ENCODE measurements at regions not wholly inside any gene's neighbourhood (a gene's known extent, or its start where the extent isn't known, plus 50 kb on each side); places are given as distances from the start of the nearest gene placed in this dataset.

DNA sequence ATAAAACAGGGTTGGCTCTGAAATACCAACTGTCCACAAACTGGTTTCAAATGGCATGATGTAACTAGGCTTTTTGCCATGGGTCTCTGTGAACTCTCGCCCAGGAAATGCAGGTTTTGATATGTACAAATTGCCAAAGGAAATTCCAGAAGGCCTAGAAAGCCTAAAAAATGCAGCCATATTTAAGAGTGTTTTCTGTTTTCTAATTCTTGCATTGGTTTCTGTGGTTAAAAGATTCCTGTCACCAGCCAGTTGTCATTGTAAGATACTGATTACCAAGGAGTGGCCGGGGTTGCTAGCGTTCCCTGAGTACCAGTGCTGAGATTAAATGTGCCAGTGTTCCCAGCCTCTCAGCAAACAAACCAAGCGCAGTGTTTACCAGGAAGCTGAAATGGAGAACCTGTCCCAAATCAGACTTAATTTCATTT lies 53.9 kb upstream of the SORBS2 start:
- Mint-ChIP-seq H3K27ac (no peak overlapping the region), H3K4me3 (no peak overlapping the region), H3K9me3 (ENCODE audit: insufficient read depth) (no peaks in the 10 kb centered on the region), H3K27me3 (peaks cover 14% of the 10 kb centered on the region), H3K4me1 (no peaks in the 10 kb centered on the region)
- 85% methylated on average over 2 of the region's 4 CpGs for WGBS (ENCODE audit: insufficient coverage)
- H2AFZ ChIP-seq (ENCODE audit: insufficient read depth, low read depth, low read length, poor library complexity, severe bottlenecking) = no peak overlapping the region
- CTCF ChIA-PET = no interaction called here
- H3K27me3 ChIP-seq (replicated peaks in 1 of 4; ENCODE audit: control extremely low read depth in 1 of 4, control insufficient read depth in 3 of 4, insufficient read depth in 4 of 4, low read length in 3 of 4) = peaks cover 0 to 9% (median 4%) of the 10 kb centered on the region in 4 experiments
- H3K4me2 ChIP-seq (replicated peaks; ENCODE audit: low read depth, low read length, poor library complexity, severe bottlenecking) = no peak overlapping the region
- H3K4me1 ChIP-seq (ENCODE audit: control insufficient read depth in 2 of 2, insufficient read depth in 2 of 2, low read length in 2 of 2) = no peaks in the 10 kb centered on the region
- no peaks in the 10 kb centered on the region for H3K79me2 ChIP-seq (ENCODE audit: control insufficient read depth, insufficient read depth, low read length)
- DNase-seq (no peak), ATAC-seq (ENCODE audit: low read depth) (no peak)
- H3K9ac ChIP-seq (ENCODE audit: low read length) = no peak overlapping the region
- POLR2A ChIA-PET = no interaction called here
- no peak overlapping the region for H3K27ac ChIP-seq (ENCODE audit: low read length in 2 of 2)
- H4K20me1 ChIP-seq (ENCODE audit: control insufficient read depth, insufficient read depth, low read length, poor library complexity, severe bottlenecking) = no peaks in the 10 kb centered on the region
- H3K4me3 ChIP-seq (ENCODE audit: control extremely low read depth in 1 of 5, extremely low read depth in 1 of 5, insufficient read depth in 1 of 5, low read depth in 2 of 5, low read length in 4 of 5) = no peak overlapping the region
- no peaks in the 10 kb centered on the region for H3K36me3 ChIP-seq (replicated peaks in 1 of 2; ENCODE audit: control extremely low read depth in 1 of 2, control insufficient read depth in 1 of 2, extremely low read depth in 1 of 2, insufficient read depth in 2 of 2, low read length in 1 of 2)
- TF ChIP-seq EZH2 (IDR thresholded peaks at IDR 0.05; ENCODE audit: borderline replicate concordance, insufficient read depth, low read depth, low read length, poor library complexity, severe bottlenecking) = no peak
- TF ChIP-seq, protein P1, sequence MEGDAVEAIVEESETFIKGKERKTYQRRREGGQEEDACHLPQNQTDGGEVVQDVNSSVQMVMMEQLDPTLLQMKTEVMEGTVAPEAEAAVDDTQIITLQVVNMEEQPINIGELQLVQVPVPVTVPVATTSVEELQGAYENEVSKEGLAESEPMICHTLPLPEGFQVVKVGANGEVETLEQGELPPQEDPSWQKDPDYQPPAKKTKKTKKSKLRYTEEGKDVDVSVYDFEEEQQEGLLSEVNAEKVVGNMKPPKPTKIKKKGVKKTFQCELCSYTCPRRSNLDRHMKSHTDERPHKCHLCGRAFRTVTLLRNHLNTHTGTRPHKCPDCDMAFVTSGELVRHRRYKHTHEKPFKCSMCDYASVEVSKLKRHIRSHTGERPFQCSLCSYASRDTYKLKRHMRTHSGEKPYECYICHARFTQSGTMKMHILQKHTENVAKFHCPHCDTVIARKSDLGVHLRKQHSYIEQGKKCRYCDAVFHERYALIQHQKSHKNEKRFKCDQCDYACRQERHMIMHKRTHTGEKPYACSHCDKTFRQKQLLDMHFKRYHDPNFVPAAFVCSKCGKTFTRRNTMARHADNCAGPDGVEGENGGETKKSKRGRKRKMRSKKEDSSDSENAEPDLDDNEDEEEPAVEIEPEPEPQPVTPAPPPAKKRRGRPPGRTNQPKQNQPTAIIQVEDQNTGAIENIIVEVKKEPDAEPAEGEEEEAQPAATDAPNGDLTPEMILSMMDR (IDR thresholded peaks at IDR 0.05) = no peak
- no peaks in the 10 kb centered on the region for H3K9me3 ChIP-seq (ENCODE audit: control extremely low read depth in 1 of 3, control insufficient read depth in 2 of 3, insufficient read depth in 1 of 3, low read length in 2 of 3)
- intact Hi-C loops (cut with micrococcal nuclease) = no loop called here

DNA sequence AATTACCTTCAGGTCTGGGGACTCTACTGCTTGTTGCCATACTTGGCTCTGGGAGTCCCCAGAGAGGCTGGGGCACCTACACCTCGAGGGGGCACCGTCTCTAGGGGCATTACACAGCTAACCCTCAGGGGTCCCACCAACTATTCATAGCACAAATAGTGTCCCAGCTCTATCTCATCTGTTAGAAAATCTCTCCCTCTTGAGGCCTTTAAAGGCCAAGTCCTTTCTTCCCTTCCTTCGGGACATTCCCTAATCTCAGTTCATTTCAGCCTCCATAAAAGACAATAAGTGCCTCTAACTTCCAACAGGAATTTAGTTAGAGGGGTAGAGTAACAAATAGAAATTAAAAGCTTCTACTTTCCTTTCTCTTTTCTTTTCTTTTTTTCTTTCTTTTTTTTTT lies 55.8 kb upstream of the SORBS2 start:
- no peak for ATAC-seq (ENCODE audit: low read depth)
- ChIA-PET CTCF (no interaction called here), POLR2A (no interaction called here)
- H3K4me3 Mint-ChIP-seq = no peak overlapping the region
- H3K9me3 Mint-ChIP-seq (ENCODE audit: insufficient read depth) = no peaks in the 10 kb centered on the region
- H3K27ac ChIP-seq (ENCODE audit: low read length in 2 of 2) = no peak overlapping the region
- H3K9ac ChIP-seq (ENCODE audit: low read length) = no peak overlapping the region
- no peaks in the 10 kb centered on the region for H3K79me2 ChIP-seq (ENCODE audit: control insufficient read depth, insufficient read depth, low read length)
- no peaks in the 10 kb centered on the region for H3K4me1 ChIP-seq (ENCODE audit: control insufficient read depth in 2 of 2, insufficient read depth in 2 of 2, low read length in 2 of 2)
- no peaks in the 10 kb centered on the region for H3K4me1 Mint-ChIP-seq
- H4K20me1 ChIP-seq (ENCODE audit: control insufficient read depth, insufficient read depth, low read length, poor library complexity, severe bottlenecking) = no peaks in the 10 kb centered on the region
- no peaks in the 10 kb centered on the region for H3K9me3 ChIP-seq (ENCODE audit: control extremely low read depth in 1 of 3, control insufficient read depth in 2 of 3, insufficient read depth in 1 of 3, low read length in 2 of 3)
- no peak for DNase-seq
- H2AFZ ChIP-seq (ENCODE audit: insufficient read depth, low read depth, low read length, poor library complexity, severe bottlenecking) = no peak overlapping the region
- peaks cover 0 to 7% (median 0%) of the 10 kb centered on the region in 4 experiments for H3K27me3 ChIP-seq (replicated peaks in 1 of 4; ENCODE audit: control extremely low read depth in 1 of 4, control insufficient read depth in 3 of 4, insufficient read depth in 4 of 4, low read length in 3 of 4)
- WGBS (ENCODE audit: insufficient coverage) = 60% methylated on average over 2 of the region's 3 CpGs
- no peaks in the 10 kb centered on the region for H3K36me3 ChIP-seq (replicated peaks in 1 of 2; ENCODE audit: control extremely low read depth in 1 of 2, control insufficient read depth in 1 of 2, extremely low read depth in 1 of 2, insufficient read depth in 2 of 2, low read length in 1 of 2)
- H3K4me2 ChIP-seq (replicated peaks; ENCODE audit: low read depth, low read length, poor library complexity, severe bottlenecking) = no peak overlapping the region
- no peak overlapping the region for H3K27ac Mint-ChIP-seq
- TF ChIP-seq, protein P1 (IDR thresholded peaks at IDR 0.05) = no peak
- TF ChIP-seq EZH2 (IDR thresholded peaks at IDR 0.05; ENCODE audit: borderline replicate concordance, insufficient read depth, low read depth, low read length, poor library complexity, severe bottlenecking) = no peak
- intact Hi-C loops (cut with micrococcal nuclease) = no loop called here
- H3K27me3 Mint-ChIP-seq = peaks cover 8% of the 10 kb centered on the region
- no peak overlapping the region for H3K4me3 ChIP-seq (ENCODE audit: control extremely low read depth in 1 of 5, extremely low read depth in 1 of 5, insufficient read depth in 1 of 5, low read depth in 2 of 5, low read length in 4 of 5)
